NCI-H1105 treated with DMSO at 0.1 percent for 48 hours (cell line): ENCODE measurements at regions not wholly inside any gene's neighbourhood (a gene's known extent, or its start where the extent isn't known, plus 50 kb on each side); places are given as distances from the start of the nearest gene placed in this dataset.

Source experiments
- DNase-seq: peaks from one replicate; lab custom pipeline; 2025; lab: John Stamatoyannopoulos, UW

GRCh38 chr2:74760875-74761630, 72.9 kb upstream of the HK2 start:
- DNase-seq, result no peak

- no peak for DNase-seq
Observed at GRCh38 chr2:74762789-74763188, 71.1 kb upstream of the HK2 start.

- no peak for DNase-seq
Observed at GRCh38 chr2:74763962-74764428, 69.9 kb upstream of the HK2 start.

GRCh38 chr2:74764429-74765272, 69.3 kb upstream of the HK2 start:
- no peak for DNase-seq

- no peak for DNase-seq
Observed at GRCh38 chr2:74766780-74767179, 67.1 kb upstream of the HK2 start.

GRCh38 chr2:74767618-74768017, 66.3 kb upstream of the HK2 start:
- no peak for DNase-seq

GRCh38 chr2:74768401-74768914, 65.5 kb upstream of the HK2 start:
- DNase-seq, result no peak

GRCh38 chr2:74772046-74772445, 61.9 kb upstream of the HK2 start:
- DNase-seq, result no peak

- no peak for DNase-seq
Observed at GRCh38 chr2:74777161-74777900, 56.6 kb upstream of the HK2 start.

- peak; percentile 45 for DNase-seq
Observed at GRCh38 chr2:74778381-74779264, 55.3 kb upstream of the HK2 start.

GRCh38 chr2:74779265-74779558, 54.7 kb upstream of the HK2 start:
- DNase-seq, result no peak

GRCh38 chr2:74779587-74780135, 54.3 kb upstream of the HK2 start:
- no peak for DNase-seq
